GM21390 (cell line): ENCODE measurements at regions not wholly inside any gene's neighbourhood (a gene's known extent, or its start where the extent isn't known, plus 50 kb on each side); places are given as distances from the start of the nearest gene placed in this dataset.

ENCODE experiments used
- ATAC-seq: cut with Tn5 transposase; IDR thresholded peaks from one replicate; pipeline ENCODE4 v1.9.1; 2021; ENCODE audit not compliant: unreplicated experiment

- no peak for ATAC-seq
Measured at GRCh38 chr10:3418041-3418754, 245.6 kb upstream of the PITRM1 start.

- no peak for ATAC-seq
Measured at GRCh38 chr10:3417096-3417495, 244.5 kb upstream of the PITRM1 start.

GRCh38 chr10:3415878-3416605, 243.5 kb upstream of the PITRM1 start:
- no peak for ATAC-seq

GRCh38 chr10:3415038-3415736, 242.6 kb upstream of the PITRM1 start:
- no peak for ATAC-seq

GRCh38 chr10:3414667-3415023, 242.1 kb upstream of the PITRM1 start:
- no peak for ATAC-seq

- ATAC-seq: no peak
Measured at GRCh38 chr10:3413937-3414666, 241.5 kb upstream of the PITRM1 start.

GRCh38 chr10:3412646-3413045, 240.1 kb upstream of the PITRM1 start:
- ATAC-seq: no peak

- ATAC-seq: no peak
Measured at GRCh38 chr10:3412071-3412582, 239.5 kb upstream of the PITRM1 start.

- ATAC-seq: no peak
Measured at GRCh38 chr10:3411044-3411443, 238.5 kb upstream of the PITRM1 start.

- ATAC-seq: no peak
Measured at GRCh38 chr10:3409928-3410327, 237.3 kb upstream of the PITRM1 start.

- no peak for ATAC-seq
Measured at GRCh38 chr10:3408603-3409365, 236.2 kb upstream of the PITRM1 start.

GRCh38 chr10:3407208-3407607, 234.6 kb upstream of the PITRM1 start:
- no peak for ATAC-seq

- ATAC-seq: no peak
Measured at GRCh38 chr10:3406556-3406955, 234.0 kb upstream of the PITRM1 start.

- no peak for ATAC-seq
Measured at GRCh38 chr10:3404381-3404780, 231.8 kb upstream of the PITRM1 start.

- ATAC-seq: no peak
Measured at GRCh38 chr10:3402187-3402751, 229.7 kb upstream of the PITRM1 start.

- ATAC-seq: no peak
Measured at GRCh38 chr10:3401491-3401938, 228.9 kb upstream of the PITRM1 start.

- ATAC-seq: no peak
Measured at GRCh38 chr10:3400348-3400747, 227.8 kb upstream of the PITRM1 start.

- ATAC-seq: no peak
Measured at GRCh38 chr10:3399756-3400155, 227.2 kb upstream of the PITRM1 start.

GRCh38 chr10:3398825-3399646, 226.5 kb upstream of the PITRM1 start:
- no peak for ATAC-seq
